ENCODE measurements at regions not wholly inside any gene's neighbourhood (a gene's known extent, or its start where the extent isn't known, plus 50 kb on each side); places are given as distances from the start of the nearest gene placed in this dataset.

GRCh38 chr7:27314111-27314510 lies 71.5 kb downstream of the EVX1 start:
- no peak for TF ChIP-seq CTCF (conservative IDR thresholded peaks at IDR 0.05; ENCODE audit: low read length)
- TF ChIP-seq EZH2phosphoT487 (IDR thresholded peaks at IDR 0.05; ENCODE audit: borderline replicate concordance, low read depth, low read length), result no peak
